Neural cell (in vitro differentiated cells): ENCODE measurements at regions not wholly inside any gene's neighbourhood (a gene's known extent, or its start where the extent isn't known, plus 50 kb on each side); places are given as distances from the start of the nearest gene placed in this dataset.

Experiments
- H2AFZ ChIP-seq: fragments of 200-600, 300-800 bp; sonication (generic), shearing (Covaris generic); 2 replicates; pipeline ENCODE4 v1.6.0; 2014; ENCODE audit warnings: low read depth, mild to moderate bottlenecking, antibody characterized with exemption, low read length, moderate library complexity
- H3F3A ChIP-seq: fragments of 200-600 bp; shearing (Covaris generic); 2 replicates; pipeline ENCODE4 v1.6.1; 2016; ENCODE audit warnings: mild to moderate bottlenecking, moderate library complexity, mixed read lengths, antibody characterized with exemption, low read length; ENCODE audit not compliant: insufficient read depth, poor library complexity, severe bottlenecking
- H3K27ac ChIP-seq: fragments of 200-600, 300-800 bp; sonication (generic), shearing (Covaris generic); 2 replicates; pipeline ENCODE4 v1.5.1; 2014; ENCODE audit warnings: mild to moderate bottlenecking, low read length, moderate library complexity
- H3K27me3 ChIP-seq: fragments of 300-800, 200-600 bp; sonication (generic), shearing (Covaris generic); 2 replicates; pipeline ENCODE4 v1.6.0; 2014; ENCODE audit warnings: mild to moderate bottlenecking, low read depth, low read length, moderate library complexity; ENCODE audit not compliant: insufficient read depth
- H3K36me3 ChIP-seq: fragments of 300-800, 200-600 bp; sonication (generic), shearing (Covaris generic); 2 replicates; pipeline ENCODE4 v1.5.1; 2014; ENCODE audit warnings: mild to moderate bottlenecking, antibody characterized with exemption, low read length, moderate library complexity; ENCODE audit not compliant: insufficient read depth
- H3K4me2 ChIP-seq: fragments of 300-800, 200-600 bp; sonication (generic), shearing (Covaris generic); 2 replicates; pipeline ENCODE4 v1.6.0; 2014; ENCODE audit warnings: mild to moderate bottlenecking, low read length
- H3K4me3 ChIP-seq: fragments of 300-800, 200-600 bp; sonication (generic), shearing (Covaris generic); 2 replicates; pipeline ENCODE4 v1.5.1; 2014; ENCODE audit warnings: mild to moderate bottlenecking, low read length, moderate library complexity
- H3K79me2 ChIP-seq: fragments of 200-600 bp; shearing (Covaris generic); replicated peaks from 2 replicates; pipeline ENCODE4 v1.6.0; 2014; ENCODE audit warnings: mild to moderate bottlenecking, low read length, moderate library complexity; ENCODE audit not compliant: insufficient read depth
- H3K9ac ChIP-seq: fragments of 300-800, 200-600 bp; sonication (generic), shearing (Covaris generic); 2 replicates; pipeline ENCODE4 v1.6.1; 2016; ENCODE audit warnings: mild to moderate bottlenecking, low read length, mixed read lengths
- H3K9me2 ChIP-seq: fragments of 200-600 bp; shearing (Covaris generic); 2 replicates; pipeline ENCODE4 v1.6.1; 2016; ENCODE audit warnings: mild to moderate bottlenecking, low read length, mixed read lengths; ENCODE audit not compliant: insufficient read depth
- H3K9me3 ChIP-seq: fragments of 200-600, 300-800 bp; sonication (generic), shearing (Covaris generic); 2 replicates; pipeline ENCODE4 v1.6.1; 2016; ENCODE audit warnings: mild to moderate bottlenecking, mixed run types, low read length, moderate library complexity, mixed read lengths
- H4K20me1 ChIP-seq: fragments of 200-600 bp; shearing (Covaris generic); 2 replicates; pipeline ENCODE4 v1.6.1; 2016; ENCODE audit warnings: mild to moderate bottlenecking, mixed run types; ENCODE audit not compliant: insufficient read depth
- EP300 ChIP-seq: fragments of 450-650 bp; conservative IDR thresholded peaks from 2 replicates; pipeline ENCODE4 v1.6.1; 2014; ENCODE audit warnings: antibody characterized with exemption, mild to moderate bottlenecking, moderate library complexity; ENCODE audit not compliant: poor library complexity, severe bottlenecking
- EZH2 ChIP-seq: fragments of 200-600, 300-800 bp; shearing (Covaris generic), sonication (generic); IDR thresholded peaks from 2 replicates; pipeline ENCODE4 v1.6.1; 2014; ENCODE audit warnings: antibody characterized with exemption, low read length, borderline replicate concordance, mild to moderate bottlenecking; ENCODE audit not compliant: insufficient read depth, poor library complexity, severe bottlenecking
- MXI1 ChIP-seq: fragments of 450-650 bp; conservative IDR thresholded peaks from 2 replicates; pipeline ENCODE4 v1.6.1; 2014; ENCODE audit warnings: antibody characterized with exemption, mild to moderate bottlenecking; ENCODE audit not compliant: poor library complexity, severe bottlenecking
- POLR2AphosphoS5 ChIP-seq: IDR thresholded peaks from 2 replicates; pipeline ENCODE4 v1.6.1; 2012
- RAD21 ChIP-seq: fragments of 450-650 bp; conservative IDR thresholded peaks from 2 replicates; pipeline ENCODE4 v1.6.1; 2014; ENCODE audit warnings: antibody characterized with exemption, mild to moderate bottlenecking, moderate library complexity
- SMC3 ChIP-seq: fragments of 450-650 bp; conservative IDR thresholded peaks from 2 replicates; pipeline ENCODE4 v1.6.1; 2014; ENCODE audit warnings: antibody characterized with exemption, mild to moderate bottlenecking, moderate library complexity; ENCODE audit not compliant: poor library complexity
- TAF1 ChIP-seq: IDR thresholded peaks from 2 replicates; pipeline ENCODE4 v1.6.1; 2012; ENCODE audit warnings: low read depth
- TF ChIP-seq, protein P1 (sequence below): IDR thresholded peaks from 2 replicates; pipeline ENCODE4 v1.6.1; 2012; ENCODE audit warnings: borderline replicate concordance
- TF ChIP-seq, protein P2 (sequence below): fragments of 450-650 bp; IDR thresholded peaks from 2 replicates; pipeline ENCODE4 v1.5.1; 2014; ENCODE audit warnings: antibody characterized with exemption, mild to moderate bottlenecking, moderate library complexity; ENCODE audit not compliant: poor library complexity, severe bottlenecking

DNA sequence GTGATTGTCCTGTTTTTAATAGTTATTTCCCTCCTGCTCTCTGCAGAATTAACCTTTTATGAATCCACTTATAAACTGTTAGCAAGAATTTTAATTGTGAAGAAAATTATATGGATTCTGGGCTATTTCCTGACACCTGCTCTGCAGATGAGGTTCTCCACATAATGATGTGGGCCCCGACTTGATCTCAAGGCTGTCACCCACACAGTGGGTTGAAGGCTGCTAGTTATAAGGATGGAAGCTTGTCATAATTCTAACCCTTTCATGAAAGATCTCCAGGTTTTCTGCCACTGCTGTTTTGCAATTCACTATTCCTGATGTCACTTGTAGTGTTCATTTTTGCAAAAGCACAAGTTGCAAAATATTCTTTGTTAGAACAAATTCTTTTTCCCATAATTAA is 69.1 kb upstream of the MAN2A1 start:
- H3K9ac ChIP-seq = no peak overlapping the region
- H3K27ac ChIP-seq = no peak overlapping the region
- no peak overlapping the region for H3K4me2 ChIP-seq
- no peaks in the 10 kb centered on the region for H3K9me3 ChIP-seq
- no peak overlapping the region for H3K4me3 ChIP-seq
- no peaks in the 10 kb centered on the region for H3F3A ChIP-seq
- H4K20me1 ChIP-seq = no peaks in the 10 kb centered on the region
- H3K9me2 ChIP-seq = no peaks in the 10 kb centered on the region
- no peaks in the 10 kb centered on the region for H3K27me3 ChIP-seq
- no peak for TF ChIP-seq MXI1
- TF ChIP-seq EP300 = no peak
- TF ChIP-seq, protein P1, sequence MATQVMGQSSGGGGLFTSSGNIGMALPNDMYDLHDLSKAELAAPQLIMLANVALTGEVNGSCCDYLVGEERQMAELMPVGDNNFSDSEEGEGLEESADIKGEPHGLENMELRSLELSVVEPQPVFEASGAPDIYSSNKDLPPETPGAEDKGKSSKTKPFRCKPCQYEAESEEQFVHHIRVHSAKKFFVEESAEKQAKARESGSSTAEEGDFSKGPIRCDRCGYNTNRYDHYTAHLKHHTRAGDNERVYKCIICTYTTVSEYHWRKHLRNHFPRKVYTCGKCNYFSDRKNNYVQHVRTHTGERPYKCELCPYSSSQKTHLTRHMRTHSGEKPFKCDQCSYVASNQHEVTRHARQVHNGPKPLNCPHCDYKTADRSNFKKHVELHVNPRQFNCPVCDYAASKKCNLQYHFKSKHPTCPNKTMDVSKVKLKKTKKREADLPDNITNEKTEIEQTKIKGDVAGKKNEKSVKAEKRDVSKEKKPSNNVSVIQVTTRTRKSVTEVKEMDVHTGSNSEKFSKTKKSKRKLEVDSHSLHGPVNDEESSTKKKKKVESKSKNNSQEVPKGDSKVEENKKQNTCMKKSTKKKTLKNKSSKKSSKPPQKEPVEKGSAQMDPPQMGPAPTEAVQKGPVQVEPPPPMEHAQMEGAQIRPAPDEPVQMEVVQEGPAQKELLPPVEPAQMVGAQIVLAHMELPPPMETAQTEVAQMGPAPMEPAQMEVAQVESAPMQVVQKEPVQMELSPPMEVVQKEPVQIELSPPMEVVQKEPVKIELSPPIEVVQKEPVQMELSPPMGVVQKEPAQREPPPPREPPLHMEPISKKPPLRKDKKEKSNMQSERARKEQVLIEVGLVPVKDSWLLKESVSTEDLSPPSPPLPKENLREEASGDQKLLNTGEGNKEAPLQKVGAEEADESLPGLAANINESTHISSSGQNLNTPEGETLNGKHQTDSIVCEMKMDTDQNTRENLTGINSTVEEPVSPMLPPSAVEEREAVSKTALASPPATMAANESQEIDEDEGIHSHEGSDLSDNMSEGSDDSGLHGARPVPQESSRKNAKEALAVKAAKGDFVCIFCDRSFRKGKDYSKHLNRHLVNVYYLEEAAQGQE = no peak
- TF ChIP-seq, protein P2, sequence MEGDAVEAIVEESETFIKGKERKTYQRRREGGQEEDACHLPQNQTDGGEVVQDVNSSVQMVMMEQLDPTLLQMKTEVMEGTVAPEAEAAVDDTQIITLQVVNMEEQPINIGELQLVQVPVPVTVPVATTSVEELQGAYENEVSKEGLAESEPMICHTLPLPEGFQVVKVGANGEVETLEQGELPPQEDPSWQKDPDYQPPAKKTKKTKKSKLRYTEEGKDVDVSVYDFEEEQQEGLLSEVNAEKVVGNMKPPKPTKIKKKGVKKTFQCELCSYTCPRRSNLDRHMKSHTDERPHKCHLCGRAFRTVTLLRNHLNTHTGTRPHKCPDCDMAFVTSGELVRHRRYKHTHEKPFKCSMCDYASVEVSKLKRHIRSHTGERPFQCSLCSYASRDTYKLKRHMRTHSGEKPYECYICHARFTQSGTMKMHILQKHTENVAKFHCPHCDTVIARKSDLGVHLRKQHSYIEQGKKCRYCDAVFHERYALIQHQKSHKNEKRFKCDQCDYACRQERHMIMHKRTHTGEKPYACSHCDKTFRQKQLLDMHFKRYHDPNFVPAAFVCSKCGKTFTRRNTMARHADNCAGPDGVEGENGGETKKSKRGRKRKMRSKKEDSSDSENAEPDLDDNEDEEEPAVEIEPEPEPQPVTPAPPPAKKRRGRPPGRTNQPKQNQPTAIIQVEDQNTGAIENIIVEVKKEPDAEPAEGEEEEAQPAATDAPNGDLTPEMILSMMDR = no peak
- TF ChIP-seq POLR2AphosphoS5 = no peak
- no peak for TF ChIP-seq TAF1
- TF ChIP-seq SMC3 = no peak
- TF ChIP-seq RAD21 = no peak
- TF ChIP-seq EZH2 = no peak
- no peak overlapping the region for H2AFZ ChIP-seq
- no peaks in the 10 kb centered on the region for H3K36me3 ChIP-seq
- H3K79me2 ChIP-seq = no peaks in the 10 kb centered on the region

DNA sequence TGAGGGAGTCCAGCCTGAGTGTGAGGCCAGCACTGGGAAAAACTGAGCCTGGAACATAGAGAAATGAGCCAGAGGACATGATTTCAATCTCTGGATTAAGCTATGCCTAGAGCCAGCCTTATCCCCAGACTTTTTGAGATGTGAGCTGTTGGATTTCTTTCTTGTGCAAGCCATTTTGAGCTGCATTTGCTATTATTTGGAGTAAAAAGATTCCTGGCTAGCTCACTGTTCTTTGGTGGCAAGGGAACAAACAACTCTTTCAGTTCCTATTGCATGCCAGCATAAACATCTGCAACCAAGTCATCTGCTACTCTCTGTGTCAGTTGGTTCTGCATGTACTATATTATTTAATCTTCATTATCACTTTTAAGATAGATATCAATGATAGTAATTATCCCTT is 70.1 kb upstream of the MAN2A1 start:
- H2AFZ ChIP-seq = no peak overlapping the region
- no peak overlapping the region for H3K4me3 ChIP-seq
- no peak overlapping the region for H3K4me2 ChIP-seq
- no peaks in the 10 kb centered on the region for H3K27me3 ChIP-seq
- H4K20me1 ChIP-seq = no peaks in the 10 kb centered on the region
- no peaks in the 10 kb centered on the region for H3F3A ChIP-seq
- no peak overlapping the region for H3K9ac ChIP-seq
- no peak for TF ChIP-seq SMC3
- no peak for TF ChIP-seq POLR2AphosphoS5
- no peak for TF ChIP-seq TAF1
- TF ChIP-seq, protein P2 = no peak
- TF ChIP-seq, protein P1 = no peak
- TF ChIP-seq EP300 = no peak
- TF ChIP-seq RAD21 = no peak
- TF ChIP-seq MXI1 = no peak
- TF ChIP-seq EZH2 = no peak
- H3K79me2 ChIP-seq = no peaks in the 10 kb centered on the region
- no peaks in the 10 kb centered on the region for H3K36me3 ChIP-seq
- H3K9me2 ChIP-seq = no peaks in the 10 kb centered on the region
- H3K27ac ChIP-seq = no peak overlapping the region
- no peaks in the 10 kb centered on the region for H3K9me3 ChIP-seq
